SHP77 treated with DMSO at 0.1 percent for 48 hours (cell line): ENCODE measurements at regions not wholly inside any gene's neighbourhood (a gene's known extent, or its start where the extent isn't known, plus 50 kb on each side); places are given as distances from the start of the nearest gene placed in this dataset.

ENCODE experiments used
- DNase-seq: peaks from one replicate; lab custom pipeline; 2025; lab: John Stamatoyannopoulos, UW

DNA sequence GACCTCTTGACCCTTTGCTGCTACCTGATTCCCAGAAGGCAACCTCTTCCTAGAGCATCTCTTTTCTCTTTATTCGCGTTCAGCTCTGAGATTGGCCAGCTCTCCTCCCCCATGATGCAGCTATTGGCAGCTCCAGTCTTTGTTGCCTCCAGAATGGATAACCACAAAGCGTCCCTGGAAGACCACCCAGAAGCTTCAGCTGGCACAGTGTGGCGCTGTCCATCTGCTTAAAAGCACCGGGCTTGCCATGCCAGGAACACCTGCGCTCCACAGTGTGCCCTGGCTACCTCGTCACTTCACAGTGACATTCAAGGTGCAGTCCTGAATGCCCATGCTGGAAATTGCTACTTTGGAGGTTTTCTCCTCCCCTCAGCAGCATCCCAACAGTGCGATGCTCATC lies 353.9 kb downstream of the LMO4 start:
- no peak for DNase-seq

DNA sequence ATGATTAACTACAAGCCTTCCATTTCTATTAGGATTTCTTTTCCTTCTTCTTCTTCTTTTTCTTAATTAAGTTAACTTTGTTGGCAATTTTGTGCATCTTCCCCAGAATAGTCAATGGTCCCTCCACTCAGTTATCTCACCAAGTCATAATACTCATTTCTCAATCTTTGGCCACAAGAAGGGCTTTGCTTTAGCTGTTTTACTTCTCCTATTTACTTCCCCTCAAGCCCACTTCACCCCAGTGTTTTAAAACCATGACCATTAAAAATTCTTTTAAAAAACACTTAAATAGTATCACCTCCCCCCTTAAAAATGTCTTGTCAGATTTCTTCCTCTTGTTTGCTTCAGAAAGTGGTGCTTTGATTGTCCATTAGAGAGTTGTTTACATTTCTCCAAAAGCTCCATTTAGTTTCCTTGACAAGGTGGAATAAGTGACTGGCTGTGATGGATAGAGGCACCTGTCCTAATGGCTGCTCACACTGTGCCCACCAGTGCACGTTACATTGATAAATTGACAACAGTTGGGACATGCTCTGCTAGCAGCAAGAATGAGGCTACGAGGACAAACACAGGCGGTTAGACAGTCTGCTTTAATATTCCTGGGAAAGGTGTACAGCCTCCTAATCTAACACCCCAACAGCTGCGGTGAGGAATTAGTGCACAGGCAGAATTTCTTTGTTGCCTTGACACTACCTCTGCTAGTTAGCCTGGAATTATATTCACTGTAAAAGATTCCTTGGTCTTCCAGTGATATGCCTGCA lies 354.7 kb downstream of the LMO4 start:
- no peak for DNase-seq

DNA sequence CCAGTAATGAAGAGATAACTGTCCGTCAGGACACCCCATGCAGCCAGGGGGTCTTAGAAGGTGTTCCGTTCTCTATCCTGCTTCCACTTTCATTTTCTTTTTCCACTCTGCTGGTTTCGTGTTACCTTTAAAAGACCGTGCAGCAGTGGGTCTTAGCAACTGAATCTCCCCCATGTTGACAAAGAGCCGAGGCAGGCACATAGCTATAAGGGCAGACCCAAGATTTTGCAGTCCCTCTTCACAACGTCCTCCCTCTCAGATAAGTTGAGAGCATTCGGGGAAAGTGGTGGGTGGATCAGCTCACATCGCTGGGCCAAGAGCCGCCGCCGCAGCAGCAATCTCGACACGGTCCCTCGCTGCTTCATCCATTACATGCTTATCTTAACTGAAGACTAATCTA lies 355.5 kb downstream of the LMO4 start:
- DNase-seq: peak; percentile 7

DNA sequence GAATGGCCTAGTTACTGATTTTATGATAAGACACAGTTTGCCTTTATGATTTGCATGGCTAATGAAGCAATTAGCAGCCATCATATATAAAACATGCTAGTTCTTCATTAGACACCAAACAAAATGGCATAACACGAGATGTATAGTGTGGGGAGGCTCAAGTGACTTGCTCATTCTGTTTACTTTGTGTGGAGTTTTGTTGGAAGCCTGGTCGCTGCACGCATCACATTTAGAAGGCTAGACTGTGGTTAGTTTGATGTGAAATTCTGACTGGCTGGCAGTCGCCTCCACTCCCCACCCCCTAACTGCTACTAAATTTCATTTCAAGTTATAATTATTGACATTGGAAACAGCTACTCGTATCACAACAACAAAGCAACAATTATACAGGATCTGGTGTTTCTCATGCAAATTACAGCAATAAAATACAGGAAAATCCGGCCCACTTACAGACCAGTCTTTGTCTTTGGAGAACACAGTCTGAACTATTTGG lies 356.1 kb downstream of the LMO4 start:
- DNase-seq: no peak

DNA sequence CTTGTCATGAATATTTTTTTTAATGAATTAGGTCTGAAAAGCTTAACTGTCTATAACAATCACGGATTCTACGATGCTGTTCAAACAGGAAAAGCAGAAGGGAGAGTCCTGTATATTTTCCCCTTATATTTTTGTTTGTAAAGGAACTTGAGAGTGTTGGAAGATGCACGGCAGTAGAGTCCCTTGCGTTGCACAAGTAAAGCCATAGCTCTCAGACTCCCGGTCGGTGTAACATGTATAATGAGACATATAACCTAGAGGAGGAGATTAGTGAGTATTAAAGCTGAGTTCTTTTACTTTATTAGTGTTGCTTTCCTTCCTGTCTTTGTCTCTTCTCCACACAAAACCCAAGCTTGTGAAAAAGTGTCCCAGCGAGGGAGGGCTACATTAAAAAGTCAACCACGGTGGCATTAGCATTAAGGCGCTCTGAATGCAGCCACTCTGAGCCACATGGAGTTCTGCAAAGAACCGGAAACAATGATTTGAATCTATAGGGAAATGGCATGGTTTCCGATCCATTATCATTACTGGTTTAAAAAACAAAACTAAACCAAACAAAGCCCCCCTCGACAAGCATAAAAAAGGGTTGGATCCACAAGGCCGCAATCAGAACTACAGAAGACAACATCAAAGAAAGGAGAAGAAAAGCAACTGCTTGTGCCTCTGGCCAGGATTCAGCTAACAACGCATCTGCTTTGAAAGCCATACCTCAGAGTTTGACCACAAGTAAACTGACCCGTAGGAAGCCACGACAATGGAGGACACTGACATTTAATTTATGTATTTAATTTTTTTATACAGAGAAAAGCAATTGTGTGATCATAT lies 356.8 kb downstream of the LMO4 start:
- no peak for DNase-seq

DNA sequence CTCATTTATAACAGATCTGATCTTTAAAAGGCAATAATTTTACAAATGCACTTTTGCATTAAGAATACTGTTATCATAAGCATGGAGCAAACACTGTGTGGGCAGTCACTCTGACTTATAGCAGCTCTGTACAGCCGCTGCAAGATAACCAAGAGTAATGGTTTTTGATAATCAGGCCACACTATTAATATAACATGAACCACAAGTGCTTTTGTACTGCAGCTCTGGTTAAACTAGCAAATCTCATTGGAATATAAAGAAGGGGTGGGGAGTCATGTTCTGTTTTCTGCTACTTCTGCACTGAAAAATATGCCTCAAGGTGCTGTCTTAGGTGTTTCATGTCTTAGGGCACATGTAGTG lies 357.4 kb downstream of the LMO4 start:
- DNase-seq: no peak

DNA sequence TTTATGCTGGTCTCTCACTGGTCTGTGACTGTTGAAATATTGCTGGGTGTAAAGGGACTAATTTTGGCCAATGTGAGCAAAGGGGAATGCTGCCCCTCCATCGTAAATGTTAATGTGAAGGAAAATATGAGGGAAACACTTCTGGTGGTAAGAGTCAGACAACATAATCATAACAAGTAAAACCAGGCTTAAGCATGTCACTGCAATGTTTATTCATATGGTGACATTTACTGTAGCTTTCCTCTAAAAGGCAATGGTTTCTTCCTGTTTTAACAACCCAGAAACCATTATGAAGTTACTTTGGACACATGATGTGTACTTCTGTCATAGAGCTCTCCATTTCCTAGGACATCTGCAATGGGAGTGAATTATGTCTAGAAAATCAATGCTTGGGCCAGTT lies 358.0 kb downstream of the LMO4 start:
- DNase-seq: no peak

DNA sequence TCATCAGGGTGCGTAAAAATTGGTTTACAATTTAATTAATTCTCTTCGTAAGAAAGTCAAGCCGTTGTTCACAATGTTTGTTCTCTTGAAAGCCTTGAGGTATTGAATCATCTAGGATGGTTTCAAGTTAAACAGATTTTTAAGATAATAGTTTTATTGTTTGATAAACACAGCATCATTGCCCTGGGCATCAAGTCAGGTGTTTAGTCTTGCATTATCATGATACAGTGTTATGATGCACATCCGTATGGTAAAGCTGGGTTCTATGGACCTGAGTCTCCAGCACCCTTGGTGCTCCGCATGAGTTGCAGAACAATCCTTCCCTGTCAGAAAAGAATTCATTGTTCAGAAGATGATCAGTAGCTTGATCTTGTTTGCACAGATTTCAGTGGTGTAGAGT lies 359.5 kb downstream of the LMO4 start:
- no peak for DNase-seq

DNA sequence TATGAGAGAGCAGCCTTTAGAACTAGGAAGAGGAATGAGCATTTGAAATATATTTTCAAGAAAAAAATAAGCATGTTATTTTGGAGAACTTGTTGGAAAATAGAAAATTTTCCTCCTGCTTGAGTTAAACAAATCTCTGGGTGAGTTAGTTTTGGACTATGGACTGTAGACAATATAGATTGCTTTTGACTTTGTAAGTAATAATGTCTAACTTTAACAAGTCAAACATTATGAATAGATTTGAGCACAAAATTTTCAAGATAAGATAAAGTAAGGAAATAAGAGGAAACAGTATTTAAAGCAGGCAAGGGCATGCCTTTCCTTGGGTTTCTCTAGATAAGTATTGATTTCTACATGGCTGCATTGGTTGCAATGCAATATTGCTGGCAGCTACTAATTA lies 360.8 kb downstream of the LMO4 start:
- DNase-seq: no peak

DNA sequence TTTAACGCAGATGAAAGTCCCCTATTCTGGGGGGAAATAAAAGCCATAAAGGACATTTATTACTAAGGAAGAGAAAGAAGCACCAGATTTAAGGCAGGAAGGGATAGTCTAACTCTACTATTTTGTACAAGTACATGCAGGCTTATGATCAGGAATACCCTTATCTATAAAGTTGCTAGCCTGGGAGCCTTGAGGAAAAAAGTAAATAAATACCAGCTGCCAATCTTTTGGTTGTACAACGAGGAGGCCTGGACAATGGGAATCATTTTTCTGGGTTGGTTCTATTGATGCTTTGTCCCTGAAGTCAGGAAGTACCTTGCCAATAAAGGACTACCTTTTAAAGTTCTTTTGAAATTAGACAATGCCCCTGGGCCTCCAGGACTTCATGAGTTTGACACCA lies 367.8 kb downstream of the LMO4 start:
- DNase-seq: no peak

DNA sequence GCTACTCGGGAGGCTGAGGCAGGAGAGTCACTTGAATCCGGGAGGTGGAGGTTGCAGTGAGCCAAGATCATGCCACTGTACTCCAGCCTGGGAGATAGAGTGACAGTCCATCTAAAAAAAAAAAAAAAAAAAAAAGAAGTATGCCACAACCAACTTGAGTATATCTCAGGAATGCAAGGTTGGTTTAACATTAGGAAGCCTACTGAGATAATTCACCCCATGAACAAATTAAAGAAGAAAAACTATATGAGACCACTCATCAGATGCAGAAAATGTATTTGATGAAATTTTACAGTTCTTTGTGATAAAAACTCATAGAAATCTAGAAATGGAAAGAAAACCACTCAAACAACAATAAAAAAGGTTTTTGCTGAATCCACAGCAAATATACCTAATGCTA lies 373.8 kb downstream of the LMO4 start:
- no peak for DNase-seq

DNA sequence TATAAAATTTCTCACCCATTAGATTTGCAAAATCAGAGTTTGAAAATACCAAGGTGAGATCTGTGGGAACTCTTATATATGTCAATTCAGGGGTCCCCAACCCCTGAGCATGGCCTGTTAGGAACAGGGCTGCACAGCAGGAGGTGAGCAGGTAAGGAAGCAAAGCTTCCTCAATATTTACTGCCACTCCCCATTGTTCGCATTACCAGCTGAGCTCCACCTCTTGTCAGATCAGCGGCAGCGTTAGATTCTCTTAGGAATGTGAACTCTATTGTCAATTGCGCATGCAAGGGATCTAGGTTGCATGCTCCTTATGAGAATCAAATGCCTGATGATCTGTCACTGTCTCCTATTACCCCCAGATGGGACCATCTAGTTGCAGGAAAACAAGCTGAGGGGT lies 376.6 kb downstream of the LMO4 start:
- no peak for DNase-seq

DNA sequence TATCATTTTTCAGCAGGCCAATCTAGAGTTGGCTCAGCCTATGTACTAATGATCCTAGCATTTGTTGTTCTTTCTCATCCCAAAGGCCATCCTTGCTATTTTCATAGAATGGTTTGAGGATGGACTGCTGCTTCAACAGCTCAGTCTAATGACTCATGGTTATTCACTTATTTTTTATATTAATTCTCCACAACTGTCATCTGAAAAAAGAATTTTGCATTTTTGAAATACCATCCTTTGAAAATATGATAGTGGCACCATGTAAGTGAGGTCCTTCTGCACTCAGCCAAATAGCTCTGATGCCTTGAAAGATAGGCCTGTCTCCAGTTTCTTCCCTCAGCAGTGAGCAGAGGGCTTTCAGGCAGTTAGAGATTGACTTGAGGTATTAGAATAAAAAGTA lies 377.5 kb downstream of the LMO4 start:
- no peak for DNase-seq

DNA sequence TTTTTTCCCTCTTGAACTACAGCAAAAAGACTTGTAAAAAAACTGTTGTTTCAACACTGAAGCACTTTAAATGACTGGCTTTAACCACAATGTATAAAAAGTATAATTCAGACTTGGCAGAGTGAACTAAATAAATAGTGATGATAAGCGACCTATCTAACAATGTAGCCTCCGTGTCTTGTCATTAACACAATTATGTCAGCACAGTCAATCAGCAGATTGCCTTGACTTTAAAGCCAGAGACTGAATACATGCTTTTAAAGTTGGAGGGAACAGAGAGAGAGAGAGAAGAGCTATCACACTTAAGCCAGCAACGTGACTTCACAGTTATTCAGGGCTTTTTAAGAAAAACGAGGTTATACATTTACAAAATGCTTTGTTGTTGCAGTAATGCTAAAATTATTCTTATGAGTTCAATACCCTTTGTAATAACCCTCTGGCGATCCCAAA lies 378.1 kb downstream of the LMO4 start:
- no peak for DNase-seq

DNA sequence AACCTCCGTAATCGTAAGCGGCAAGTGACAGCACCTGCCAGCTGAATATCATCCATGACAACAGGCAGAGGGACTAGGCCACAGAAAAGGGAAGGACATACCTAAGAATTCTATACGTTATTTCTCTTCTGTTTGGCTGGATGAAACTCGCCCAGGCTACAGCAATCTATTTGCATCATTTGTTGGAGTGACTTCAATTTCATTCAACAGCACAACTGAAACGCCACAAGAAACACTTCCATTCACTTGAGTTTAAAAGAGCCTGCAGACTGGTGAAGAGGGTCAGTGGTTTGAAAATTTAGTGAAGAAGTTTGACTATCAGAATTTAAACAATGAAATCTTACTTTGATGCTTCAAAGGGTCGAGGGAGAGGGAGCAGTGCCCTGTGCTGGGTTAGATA lies 378.7 kb downstream of the LMO4 start:
- DNase-seq: no peak

DNA sequence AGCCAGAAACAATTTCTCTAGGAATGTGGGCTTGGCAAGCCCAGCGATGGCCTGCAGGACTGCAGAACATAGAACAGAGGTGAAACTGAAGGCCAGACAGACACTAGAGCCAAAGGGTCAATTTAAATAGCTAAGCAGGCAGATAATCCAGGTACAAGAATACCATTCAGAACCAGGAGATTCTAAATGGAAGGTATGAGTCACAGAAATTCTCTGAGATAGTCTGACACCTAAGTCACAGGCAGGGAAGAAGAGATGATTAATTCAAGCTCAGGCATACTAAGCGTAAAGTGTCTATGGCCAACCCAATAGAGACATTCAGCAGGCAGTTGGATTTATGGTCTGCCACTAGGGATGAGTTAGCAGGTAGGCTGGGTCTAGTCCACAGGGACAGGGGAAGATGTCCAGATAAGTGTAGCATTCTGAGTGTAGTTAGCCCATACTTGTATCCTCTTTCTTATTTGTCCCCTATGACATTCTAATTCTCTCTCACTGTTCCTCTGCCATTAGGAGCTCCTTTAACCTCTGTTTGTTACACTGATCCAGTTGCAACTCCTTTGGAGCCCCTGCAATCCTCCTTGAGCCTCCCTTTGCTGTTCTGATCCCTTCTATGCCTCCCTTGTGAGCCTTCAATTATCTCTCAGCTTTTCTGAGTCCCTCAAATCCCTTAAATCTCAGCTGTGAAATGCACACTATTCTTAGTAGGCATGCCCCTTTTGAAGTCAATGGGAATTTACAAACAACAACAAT lies 383.8 kb downstream of the LMO4 start:
- no peak for DNase-seq

DNA sequence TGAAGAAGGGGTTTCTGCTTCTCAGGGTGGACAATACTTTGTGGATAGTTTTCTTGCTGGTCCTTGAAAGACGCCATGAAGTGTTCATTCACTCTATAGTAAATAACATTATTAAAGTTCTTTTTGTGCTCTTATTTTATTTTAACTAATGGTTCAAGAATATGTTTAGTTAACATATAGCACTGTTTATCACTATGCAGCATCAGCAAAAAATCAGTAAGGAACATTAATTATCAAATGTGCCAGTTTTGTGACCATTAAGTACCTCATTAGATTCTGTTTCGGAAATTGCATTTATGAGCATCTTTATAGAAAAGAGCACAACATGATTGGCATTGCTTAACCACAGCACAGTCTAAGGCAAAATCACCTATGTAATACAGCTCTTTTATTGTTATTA lies 385.6 kb downstream of the LMO4 start:
- no peak for DNase-seq

DNA sequence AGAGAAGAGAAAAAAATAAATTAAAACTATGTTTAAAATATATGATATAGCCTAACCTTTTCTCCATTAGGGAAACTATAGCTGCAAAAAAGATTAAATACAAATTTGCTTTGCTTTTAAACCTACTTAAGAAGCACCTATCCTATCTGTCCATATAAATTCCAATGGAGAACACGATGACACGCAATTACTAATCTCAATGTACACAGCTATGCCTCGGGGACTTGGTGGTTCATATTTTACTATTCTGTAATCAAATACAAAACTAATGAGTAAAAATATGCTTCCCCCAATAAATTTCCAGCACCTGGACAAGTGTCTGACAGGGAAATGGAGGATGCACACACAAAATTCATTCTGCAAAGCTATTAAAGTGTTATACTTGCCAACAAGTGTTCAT lies 386.4 kb downstream of the LMO4 start:
- DNase-seq: no peak

DNA sequence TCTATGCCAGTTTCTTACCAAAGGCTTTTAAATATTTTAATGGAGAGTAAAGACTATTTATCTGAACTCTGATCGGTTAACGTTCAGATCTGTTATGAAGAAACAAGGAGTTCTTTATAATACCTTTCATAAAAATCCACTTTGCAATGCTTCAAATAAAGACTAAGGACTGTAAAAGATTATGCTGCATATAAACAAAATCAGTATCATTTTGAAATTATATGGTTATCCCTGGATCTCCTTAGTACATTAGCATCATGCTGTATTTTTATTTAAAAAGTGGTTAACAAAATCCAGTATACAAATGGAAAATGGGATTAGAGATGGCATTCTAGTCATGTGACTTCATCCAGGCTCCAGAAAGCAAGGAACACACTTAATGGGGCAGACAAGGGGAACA lies 386.8 kb downstream of the LMO4 start:
- no peak for DNase-seq

DNA sequence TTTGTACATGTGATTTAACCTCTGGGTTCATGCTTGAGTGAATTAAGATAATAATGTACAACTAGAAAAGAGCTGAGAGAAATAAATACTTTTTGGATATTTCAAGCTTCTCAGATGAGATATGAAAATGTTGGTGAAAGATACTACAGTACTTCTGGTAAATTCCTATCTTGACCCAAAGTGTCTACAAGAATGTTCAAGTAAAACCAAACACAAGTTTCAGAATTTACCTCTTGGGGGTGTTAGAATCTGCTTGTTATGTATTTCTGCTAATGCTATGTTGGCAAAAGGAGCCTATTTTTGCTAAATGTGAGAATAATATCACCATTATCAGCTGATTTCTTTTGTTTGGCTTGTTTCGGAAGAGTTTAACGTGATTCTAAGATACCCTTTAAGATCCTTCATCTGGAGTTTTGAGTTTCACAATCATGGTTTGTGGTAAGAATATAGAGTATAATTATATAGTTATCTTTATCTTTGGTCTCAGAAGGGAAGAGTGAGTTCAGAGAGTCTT lies 388.5 kb downstream of the LMO4 start:
- no peak for DNase-seq

DNA sequence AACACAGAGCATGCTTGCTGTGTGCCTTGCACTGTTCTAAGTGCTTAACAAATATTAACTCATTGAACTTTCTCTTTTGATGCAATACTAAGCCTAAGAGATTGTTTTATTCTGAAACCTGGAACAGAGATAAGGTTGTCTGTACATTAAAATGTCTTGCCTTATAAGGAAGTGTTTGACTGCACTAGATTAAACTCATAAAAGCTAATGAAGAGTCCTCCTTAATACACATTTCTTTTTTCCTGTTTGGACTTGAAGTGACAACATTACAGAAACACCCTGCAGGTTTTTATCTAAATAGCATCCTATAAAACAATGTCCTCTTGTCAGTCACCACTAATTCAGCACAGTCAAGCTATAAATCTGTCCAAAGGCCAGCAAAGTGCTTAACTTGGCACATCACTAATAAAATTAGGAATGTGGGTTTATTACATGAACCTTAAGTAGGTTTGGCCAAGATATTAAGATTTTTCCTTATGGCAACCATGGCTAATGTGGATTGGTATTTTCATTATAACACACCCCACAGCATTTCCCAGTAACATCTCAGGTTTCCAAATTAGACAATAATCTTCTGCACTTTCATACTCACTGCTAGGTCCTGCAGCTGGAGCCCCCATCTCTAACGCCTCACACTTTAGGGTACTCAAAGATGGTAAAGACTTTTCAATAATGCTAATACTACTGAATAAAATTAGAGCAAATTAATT lies 389.7 kb downstream of the LMO4 start:
- no peak for DNase-seq

DNA sequence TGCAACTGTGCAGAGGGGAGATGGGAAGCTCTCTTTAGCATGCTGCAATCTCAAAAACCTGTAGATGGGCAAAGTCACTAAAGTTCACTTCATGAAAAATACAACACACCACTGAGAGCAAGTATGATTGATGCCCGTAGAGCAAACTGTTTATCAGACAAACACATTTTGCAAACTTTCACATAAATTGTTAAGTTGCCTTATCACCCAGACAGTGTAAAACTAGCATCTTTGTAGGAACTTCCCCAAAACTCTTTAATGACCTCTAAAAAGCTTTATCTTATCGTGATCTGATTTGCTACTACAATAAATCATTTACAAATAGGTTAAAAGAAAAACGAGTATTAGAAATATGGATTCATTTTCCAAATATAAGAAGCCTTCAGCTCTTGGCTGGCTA lies 391.0 kb downstream of the LMO4 start:
- DNase-seq: no peak
